Keratinocyte (primary cell): ENCODE measurements at regions not wholly inside any gene's neighbourhood (a gene's known extent, or its start where the extent isn't known, plus 50 kb on each side); places are given as distances from the start of the nearest gene placed in this dataset.

Source experiments
- DNase-seq: peaks from one replicate; pipeline ENCODE4 v3.0.0-alpha.2; 2011; ENCODE audit warnings: low read depth, missing footprints, low spot score
- FAIRE-seq: peaks from 2 replicates; lab custom pipeline; 2011; peaks lifted over from hg19 to GRCh38; lab: Jason Lieb, UNC
- H2AFZ ChIP-seq: 2 replicates; pipeline ENCODE4 v1.6.0; 2012; ENCODE audit warnings: low read length, control low read depth, inconsistent platforms; ENCODE audit not compliant: control insufficient read depth
- H3K27ac ChIP-seq: 2 replicates; pipeline ENCODE4 v1.5.1; 2011; ENCODE audit warnings: low read length; ENCODE audit not compliant: control insufficient read depth, insufficient read depth
- H3K27me3 ChIP-seq: 3 replicates; pipeline ENCODE4 v1.6.0; 2011; ENCODE audit warnings: low read length; ENCODE audit not compliant: control insufficient read depth, insufficient read depth; ENCODE audit errors: extremely low read depth
- H3K36me3 ChIP-seq, 2 experiments: 2 replicates in 1 of 2; 3 replicates in 1 of 2; pipeline ENCODE4 v1.5.1; 2011; ENCODE audit warnings: low read length in 2 of 2, mild to moderate bottlenecking in 1 of 2; ENCODE audit not compliant: control insufficient read depth in 2 of 2, insufficient read depth in 2 of 2; ENCODE audit errors: extremely low read depth in 1 of 2
- H3K4me1 ChIP-seq: 3 replicates; pipeline ENCODE4 v1.5.1; 2011; ENCODE audit warnings: low read length; ENCODE audit not compliant: control insufficient read depth, insufficient read depth; ENCODE audit errors: extremely low read depth
- H3K4me2 ChIP-seq: 3 replicates; pipeline ENCODE4 v1.6.0; 2011; ENCODE audit warnings: low read depth, low read length; ENCODE audit not compliant: control insufficient read depth, insufficient read depth; ENCODE audit errors: extremely low read depth
- H3K4me3 ChIP-seq, 3 experiments: fragments of 200-600 bp in 1 of 3; sonication (generic) in 1 of 3; 2 replicates in 2 of 3; 3 replicates in 1 of 3; pipeline ENCODE4 v1.5.1; 2011 to 2016; ENCODE audit warnings: low read length in 3 of 3, mild to moderate bottlenecking in 3 of 3, control low read depth in 2 of 3, inconsistent platforms in 1 of 3, low read depth in 1 of 3, mixed read lengths in 1 of 3, mixed run types in 1 of 3, moderate library complexity in 1 of 3; ENCODE audit not compliant: control insufficient read depth in 2 of 3, insufficient read depth in 2 of 3; ENCODE audit errors: extremely low read depth in 1 of 3
- H3K79me2 ChIP-seq: 2 replicates; pipeline ENCODE4 v1.6.0; 2012; ENCODE audit warnings: low read length; ENCODE audit not compliant: control insufficient read depth, insufficient read depth
- H3K9ac ChIP-seq: 3 replicates; pipeline ENCODE4 v1.6.0; 2011; ENCODE audit warnings: low read length; ENCODE audit not compliant: control insufficient read depth, insufficient read depth; ENCODE audit errors: extremely low read depth
- H3K9me1 ChIP-seq: 3 replicates; pipeline ENCODE4 v1.6.0; 2011; ENCODE audit warnings: low read length; ENCODE audit not compliant: control insufficient read depth, insufficient read depth; ENCODE audit errors: extremely low read depth
- H3K9me3 ChIP-seq: 2 replicates; pipeline ENCODE4 v1.5.1; 2012; ENCODE audit warnings: low read depth, low read length; ENCODE audit not compliant: control insufficient read depth
- H4K20me1 ChIP-seq: 3 replicates; pipeline ENCODE4 v1.6.0; 2011; ENCODE audit warnings: low read length; ENCODE audit not compliant: control insufficient read depth, insufficient read depth; ENCODE audit errors: extremely low read depth
- CTCF ChIP-seq, 3 experiments: IDR thresholded peaks in 1 of 3; conservative IDR thresholded peaks in 1 of 3; optimal IDR thresholded peaks in 1 of 3; 2 replicates in 2 of 3; 3 replicates in 1 of 3; pipeline versions ENCODE3 to v1.5.1; 2011; ENCODE audit warnings: low read length in 3 of 3, mild to moderate bottlenecking in 3 of 3, moderate library complexity in 2 of 3, control low read depth in 1 of 3, inconsistent platforms in 1 of 3; ENCODE audit not compliant: insufficient read depth in 2 of 3; ENCODE audit errors: extremely low read depth in 1 of 3
- EZH2 ChIP-seq: IDR thresholded peaks from one replicate; pipeline ENCODE4 v1.6.1; 2012; ENCODE audit warnings: inconsistent platforms, mild to moderate bottlenecking, low read length, moderate library complexity
- dilution Hi-C: fragments of 300-500 bp; cut with MboI; formaldehyde crosslinking; loops from one replicate; pipeline ENCODE4 v1.7.0; 2020; ENCODE audit warnings: low sequenced_read_pairs; ENCODE audit not compliant: extremely low pct_ligation_motif_present

DNA sequence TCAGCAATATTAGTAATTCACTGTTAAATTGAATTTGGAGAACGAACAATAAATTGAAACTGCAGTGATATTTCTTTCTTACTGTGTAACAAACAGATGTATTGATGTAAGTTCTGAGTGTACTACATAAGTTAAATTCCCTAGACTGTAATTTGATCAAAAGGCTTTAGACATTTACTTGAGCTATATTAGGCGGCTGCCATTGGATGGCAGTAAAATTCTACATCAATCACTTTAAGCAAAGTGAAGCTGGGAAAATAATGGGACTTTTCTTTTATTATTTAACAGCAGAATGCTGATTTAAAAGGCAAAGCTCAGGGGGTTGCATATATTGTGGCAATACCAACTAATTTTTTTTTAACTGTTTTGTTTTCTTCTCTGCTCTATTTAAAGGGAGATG lies 212.6 kb upstream of the PLSCR5 start:
- Histone ChIP-seq H3K4me1 (no peaks in the 10 kb centered on the region), H2AFZ (no peak overlapping the region), H4K20me1 (no peaks in the 10 kb centered on the region), H3K36me3 (no peaks in the 10 kb centered on the region), H3K4me3 (no peak overlapping the region), H3K4me2 (no peak overlapping the region), H3K27me3 (no peaks in the 10 kb centered on the region), H3K79me2 (no peaks in the 10 kb centered on the region), H3K27ac (no peak overlapping the region), H3K9ac (no peak overlapping the region), H3K9me3 (no peaks in the 10 kb centered on the region), H3K9me1 (no peaks in the 10 kb centered on the region)
- DNase-seq, result no peak
- FAIRE-seq, result no peak
- dilution Hi-C loops, result no loop called here
- peak in 1 of 3 experiments; percentile 19 for TF ChIP-seq CTCF (optimal IDR thresholded peaks at IDR 0.05 in 1 of 3, IDR thresholded peaks at IDR 0.05 in 1 of 3, conservative IDR thresholded peaks at IDR 0.05 in 1 of 3; ENCODE audit: extremely low read depth in 1 of 3, insufficient read depth in 2 of 3, low read length in 3 of 3)
- TF ChIP-seq EZH2, result no peak

DNA sequence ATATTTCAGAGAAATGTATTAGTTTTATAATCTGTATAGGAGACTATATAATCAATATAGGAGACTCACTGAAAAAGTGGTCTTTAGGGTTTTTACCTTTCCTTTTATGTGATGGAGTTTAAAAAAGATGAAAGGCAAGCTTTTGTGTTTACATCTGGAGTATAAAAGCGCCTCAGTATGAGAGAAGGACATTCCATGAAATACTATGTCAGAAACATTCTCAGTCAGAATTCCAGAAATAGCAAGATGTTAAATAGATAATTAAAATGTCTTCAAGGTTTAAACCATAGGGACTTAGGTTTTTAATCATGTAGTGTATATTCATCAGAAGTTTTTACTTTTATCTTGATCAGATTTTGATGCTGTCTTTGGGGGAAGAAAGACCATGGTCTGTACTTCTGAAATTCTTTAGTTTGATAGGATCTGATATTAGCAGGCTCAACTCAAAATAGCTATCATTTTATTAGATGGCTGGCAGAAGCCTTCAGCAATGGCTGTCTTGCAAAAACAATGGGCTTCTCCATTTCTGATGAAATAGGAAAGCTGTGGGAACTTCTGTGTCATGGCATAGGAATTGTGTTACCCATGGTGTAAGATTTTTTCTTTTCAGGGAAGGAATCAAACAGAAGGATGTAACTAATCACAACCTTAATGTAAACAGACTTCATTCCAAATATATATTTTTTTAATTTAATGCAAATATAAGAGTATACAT lies 209.6 kb upstream of the PLSCR5 start:
- Histone ChIP-seq H3K4me1 (no peaks in the 10 kb centered on the region), H3K79me2 (no peaks in the 10 kb centered on the region), H3K4me2 (no peak overlapping the region), H4K20me1 (no peaks in the 10 kb centered on the region), H3K27me3 (no peaks in the 10 kb centered on the region), H3K9ac (no peak overlapping the region), H3K36me3 (no peaks in the 10 kb centered on the region), H3K4me3 (no peak overlapping the region), H3K9me1 (no peaks in the 10 kb centered on the region), H2AFZ (no peak overlapping the region), H3K27ac (no peak overlapping the region), H3K9me3 (no peaks in the 10 kb centered on the region)
- TF ChIP-seq CTCF (optimal IDR thresholded peaks at IDR 0.05 in 1 of 3, IDR thresholded peaks at IDR 0.05 in 1 of 3, conservative IDR thresholded peaks at IDR 0.05 in 1 of 3; ENCODE audit: extremely low read depth in 1 of 3, insufficient read depth in 2 of 3, low read length in 3 of 3) (no peak), EZH2 (no peak)
- dilution Hi-C loops, result no loop called here
- peak; percentile 20 for FAIRE-seq
- DNase-seq, result no peak
